Duodenal mucosa (tissue), 2 donors: ENCODE measurements at regions not wholly inside any gene's neighbourhood (a gene's known extent, or its start where the extent isn't known, plus 50 kb on each side); places are given as distances from the start of the nearest gene placed in this dataset.

Experiments
- H3K27ac ChIP-seq: one replicate; pipeline ENCODE4 v1.7.0; 2013; ENCODE audit warnings: low read depth, low read length
- H3K27me3 ChIP-seq, 2 donors: one replicate each; pipeline ENCODE4 v1.7.0; 2013; ENCODE audit warnings: low read length in 2 of 2, control low read depth in 1 of 2; ENCODE audit not compliant: insufficient read depth in 2 of 2, control insufficient read depth in 1 of 2
- H3K36me3 ChIP-seq, 2 donors: one replicate each; pipeline ENCODE4 v1.7.0; 2013; ENCODE audit warnings: low read length in 2 of 2, control low read depth in 1 of 2; ENCODE audit not compliant: insufficient read depth in 2 of 2, control insufficient read depth in 1 of 2
- H3K4me1 ChIP-seq, 2 donors: one replicate each; pipeline ENCODE4 v1.7.0; 2013; ENCODE audit warnings: low read length in 2 of 2, control low read depth in 1 of 2; ENCODE audit not compliant: insufficient read depth in 2 of 2, control insufficient read depth in 1 of 2
- H3K4me3 ChIP-seq, 2 donors: one replicate each; pipeline ENCODE4 v1.7.0; 2013; ENCODE audit warnings: low read length in 2 of 2, low read depth in 1 of 2
- H3K9ac ChIP-seq, 2 donors: one replicate each; pipeline ENCODE4 v1.7.0; 2013; ENCODE audit warnings: low read length in 2 of 2, low read depth in 1 of 2
- H3K9me3 ChIP-seq, 2 donors: one replicate each; pipeline ENCODE4 v1.7.0; 2013; ENCODE audit warnings: low read length in 2 of 2, control low read depth in 1 of 2; ENCODE audit not compliant: control insufficient read depth in 1 of 2

- H3K27me3 ChIP-seq = no peaks in the 10 kb centered on the region
- no peak overlapping the region for H3K9ac ChIP-seq
- H3K4me1 ChIP-seq = peaks cover under 1 to 3% of the 10 kb centered on the region in 2 donors
- no peaks in the 10 kb centered on the region for H3K9me3 ChIP-seq
- H3K4me3 ChIP-seq = no peak overlapping the region
- H3K36me3 ChIP-seq = no peaks in the 10 kb centered on the region
- H3K27ac ChIP-seq = no peak overlapping the region
Measured at GRCh38 chr1:224518528-224518927, 83.9 kb upstream of the WDR26 start.

GRCh38 chr1:224519874-224520273 lies 85.3 kb upstream of the WDR26 start:
- H3K36me3 ChIP-seq = no peaks in the 10 kb centered on the region
- no peaks in the 10 kb centered on the region for H3K27me3 ChIP-seq
- H3K9ac ChIP-seq = no peak overlapping the region
- H3K4me1 ChIP-seq = no peaks in the 10 kb centered on the region
- no peak overlapping the region for H3K4me3 ChIP-seq
- no peaks in the 10 kb centered on the region for H3K9me3 ChIP-seq
- H3K27ac ChIP-seq = no peak overlapping the region

- Histone ChIP-seq H3K9ac (no peak overlapping the region), H3K27ac (no peak overlapping the region), H3K4me3 (no peak overlapping the region), H3K4me1 (no peaks in the 10 kb centered on the region), H3K9me3 (no peaks in the 10 kb centered on the region), H3K36me3 (no peaks in the 10 kb centered on the region), H3K27me3 (no peaks in the 10 kb centered on the region)
Measured at GRCh38 chr1:224520808-224521207, 86.2 kb upstream of the WDR26 start.

- no peaks in the 10 kb centered on the region for H3K27me3 ChIP-seq
- H3K9me3 ChIP-seq = no peaks in the 10 kb centered on the region
- no peaks in the 10 kb centered on the region for H3K4me1 ChIP-seq
- H3K9ac ChIP-seq = no peak overlapping the region
- H3K27ac ChIP-seq = no peak overlapping the region
- no peaks in the 10 kb centered on the region for H3K36me3 ChIP-seq
- no peak overlapping the region for H3K4me3 ChIP-seq
Measured at GRCh38 chr1:224521904-224522734, 87.5 kb upstream of the WDR26 start.

GRCh38 chr1:224523676-224524075 lies 89.1 kb upstream of the WDR26 start:
- H3K27me3 ChIP-seq = no peaks in the 10 kb centered on the region
- H3K4me1 ChIP-seq = no peaks in the 10 kb centered on the region
- H3K36me3 ChIP-seq = no peaks in the 10 kb centered on the region
- no peaks in the 10 kb centered on the region for H3K9me3 ChIP-seq
- H3K27ac ChIP-seq = no peak overlapping the region
- H3K4me3 ChIP-seq = no peak overlapping the region
- no peak overlapping the region for H3K9ac ChIP-seq

GRCh38 chr1:224524679-224525078 lies 90.1 kb upstream of the WDR26 start:
- Histone ChIP-seq H3K36me3 (no peaks in the 10 kb centered on the region), H3K9ac (no peak overlapping the region), H3K4me3 (no peak overlapping the region), H3K4me1 (no peaks in the 10 kb centered on the region), H3K27ac (no peak overlapping the region), H3K27me3 (no peaks in the 10 kb centered on the region), H3K9me3 (no peaks in the 10 kb centered on the region)

- Histone ChIP-seq H3K4me1 (no peaks in the 10 kb centered on the region), H3K36me3 (no peaks in the 10 kb centered on the region), H3K9me3 (no peaks in the 10 kb centered on the region), H3K27me3 (no peaks in the 10 kb centered on the region), H3K4me3 (no peak overlapping the region), H3K9ac (no peak overlapping the region), H3K27ac (no peak overlapping the region)
Measured at GRCh38 chr1:224525411-224526040, 90.6 kb upstream of the CNIH3 start.

GRCh38 chr1:224526771-224527170 lies 89.3 kb upstream of the CNIH3 start:
- Histone ChIP-seq H3K9me3 (no peaks in the 10 kb centered on the region), H3K4me3 (no peak overlapping the region), H3K4me1 (no peaks in the 10 kb centered on the region), H3K27me3 (no peaks in the 10 kb centered on the region), H3K27ac (no peak overlapping the region), H3K36me3 (no peaks in the 10 kb centered on the region), H3K9ac (no peak overlapping the region)

GRCh38 chr1:224528900-224529299 lies 87.2 kb upstream of the CNIH3 start:
- no peak overlapping the region for H3K9ac ChIP-seq
- no peaks in the 10 kb centered on the region for H3K36me3 ChIP-seq
- H3K27ac ChIP-seq = no peak overlapping the region
- H3K9me3 ChIP-seq = no peaks in the 10 kb centered on the region
- no peak overlapping the region for H3K4me3 ChIP-seq
- H3K4me1 ChIP-seq = no peaks in the 10 kb centered on the region
- H3K27me3 ChIP-seq = no peaks in the 10 kb centered on the region

- Histone ChIP-seq H3K4me1 (no peaks in the 10 kb centered on the region), H3K27me3 (no peaks in the 10 kb centered on the region), H3K36me3 (no peaks in the 10 kb centered on the region), H3K27ac (no peak overlapping the region), H3K9me3 (no peaks in the 10 kb centered on the region), H3K9ac (no peak overlapping the region), H3K4me3 (no peak overlapping the region)
Measured at GRCh38 chr1:224529844-224530243, 86.3 kb upstream of the CNIH3 start.
